Vagina (tissue), 2 donors: ENCODE measurements at regions not wholly inside any gene's neighbourhood (a gene's known extent, or its start where the extent isn't known, plus 50 kb on each side); places are given as distances from the start of the nearest gene placed in this dataset.

Source experiments
- DNase-seq, 2 donors: peaks; one replicate each; pipeline ENCODE4 v3.0.0-alpha.2; 2017; ENCODE audit errors: extremely low spot score in 2 of 2
- H3K27ac ChIP-seq: fragments of 200-600 bp; sonication (generic); one replicate; pipeline ENCODE4 v1.5.1; 2019
- H3K27me3 ChIP-seq: fragments of 200-600 bp; sonication (generic); one replicate; pipeline ENCODE4 v1.5.1; 2019
- H3K36me3 ChIP-seq, 2 donors: fragments of 200-600 bp; sonication (generic); one replicate each; pipeline ENCODE4 v1.5.1; 2017 to 2019
- H3K4me1 ChIP-seq: fragments of 200-600 bp; sonication (generic); one replicate; pipeline ENCODE4 v1.5.1; 2019
- H3K4me3 ChIP-seq, 2 donors: fragments of 200-600 bp; sonication (generic); 1 replicate in 1 of 2; 2 replicates in 1 of 2; pipeline ENCODE4 v1.5.1; 2016 to 2019
- H3K9me3 ChIP-seq: fragments of 200-600 bp; sonication (generic); one replicate; pipeline ENCODE4 v1.5.1; 2019
- CTCF ChIP-seq, 3 experiments: fragments of 450-650 bp in 2 of 3; fragments of 200-600 bp in 1 of 3; sonication (generic) in 1 of 3; IDR thresholded peaks; one replicate each; pipeline ENCODE4 v1.5.1; 2017 to 2019; ENCODE audit warnings: antibody characterized with exemption in 3 of 3, mild to moderate bottlenecking in 2 of 3, moderate library complexity in 2 of 3
- POLR2A ChIP-seq, 2 donors: fragments of 450-650 bp; IDR thresholded peaks; one replicate each; pipeline ENCODE4 v1.6.1; 2017; ENCODE audit warnings: antibody characterized with exemption in 2 of 2, mild to moderate bottlenecking in 2 of 2, moderate library complexity in 2 of 2
- POLR2AphosphoS5 ChIP-seq, 2 donors: sonication (generic); formaldehyde crosslinking; IDR thresholded peaks; one replicate each; pipeline ENCODE4 v1.9.0; 2017; ENCODE audit warnings: antibody characterized with exemption in 2 of 2, mild to moderate bottlenecking in 2 of 2, low read depth in 1 of 2; ENCODE audit not compliant: insufficient read depth in 1 of 2
- intact Hi-C: fragments of 100-400 bp; cut with DNase I; formaldehyde crosslinking; loops from one replicate; pipeline ENCODE4 v1.15.1; 2023

GRCh38 chr7:79524048-79524447, 70.6 kb upstream of the MAGI2 start:
- no peaks in the 10 kb centered on the region for H3K4me1 ChIP-seq
- no peaks in the 10 kb centered on the region for H3K9me3 ChIP-seq
- no peaks in the 10 kb centered on the region for H3K36me3 ChIP-seq
- no peak overlapping the region for H3K4me3 ChIP-seq
- DNase-seq, result no peak
- no peaks in the 10 kb centered on the region for H3K27me3 ChIP-seq
- no peak for TF ChIP-seq CTCF (IDR thresholded peaks at IDR 0.05)
- TF ChIP-seq POLR2AphosphoS5 (IDR thresholded peaks at IDR 0.05; ENCODE audit: insufficient read depth in 1 of 2, low read depth in 1 of 2), result no peak
- no peak for TF ChIP-seq POLR2A (IDR thresholded peaks at IDR 0.05)
- intact Hi-C loops, result no loop called here
- H3K27ac ChIP-seq, result no peak overlapping the region

- Histone ChIP-seq H3K4me1 (no peaks in the 10 kb centered on the region), H3K27me3 (no peaks in the 10 kb centered on the region), H3K9me3 (no peaks in the 10 kb centered on the region), H3K4me3 (no peak overlapping the region), H3K27ac (no peak overlapping the region), H3K36me3 (no peaks in the 10 kb centered on the region)
- no peak for DNase-seq
- TF ChIP-seq POLR2A (IDR thresholded peaks at IDR 0.05) (no peak), CTCF (IDR thresholded peaks at IDR 0.05) (no peak), POLR2AphosphoS5 (IDR thresholded peaks at IDR 0.05; ENCODE audit: insufficient read depth in 1 of 2, low read depth in 1 of 2) (no peak)
- intact Hi-C loops, result no loop called here
These were observed 70.0 kb upstream of the MAGI2 start for GRCh38 chr7:79523436-79523835.

GRCh38 chr7:79520543-79520942, 67.1 kb upstream of the MAGI2 start:
- Histone ChIP-seq H3K27me3 (no peaks in the 10 kb centered on the region), H3K4me1 (no peaks in the 10 kb centered on the region), H3K36me3 (no peaks in the 10 kb centered on the region), H3K4me3 (no peak overlapping the region), H3K9me3 (no peaks in the 10 kb centered on the region), H3K27ac (no peak overlapping the region)
- no peak for TF ChIP-seq CTCF (IDR thresholded peaks at IDR 0.05)
- TF ChIP-seq POLR2AphosphoS5 (IDR thresholded peaks at IDR 0.05; ENCODE audit: insufficient read depth in 1 of 2, low read depth in 1 of 2), result no peak
- no peak for TF ChIP-seq POLR2A (IDR thresholded peaks at IDR 0.05)
- intact Hi-C loops, result no loop called here
- no peak for DNase-seq

- Histone ChIP-seq H3K4me3 (no peak overlapping the region), H3K27ac (no peak overlapping the region), H3K27me3 (no peaks in the 10 kb centered on the region), H3K36me3 (no peaks in the 10 kb centered on the region), H3K4me1 (no peaks in the 10 kb centered on the region), H3K9me3 (no peaks in the 10 kb centered on the region)
- TF ChIP-seq CTCF (IDR thresholded peaks at IDR 0.05) (no peak), POLR2AphosphoS5 (IDR thresholded peaks at IDR 0.05; ENCODE audit: insufficient read depth in 1 of 2, low read depth in 1 of 2) (no peak), POLR2A (IDR thresholded peaks at IDR 0.05) (no peak)
- DNase-seq, result no peak
- intact Hi-C loops, result loop anchor here (10.0 kb wide), 1 partner anchor 399 kb away; no protein-coding TSS in a partner anchor
These were observed 61.9 kb upstream of the MAGI2 start for GRCh38 chr7:79515358-79515757.

GRCh38 chr7:79513261-79513660, 59.8 kb upstream of the MAGI2 start:
- Histone ChIP-seq H3K9me3 (no peaks in the 10 kb centered on the region), H3K36me3 (no peaks in the 10 kb centered on the region), H3K4me1 (no peaks in the 10 kb centered on the region), H3K4me3 (no peak overlapping the region), H3K27me3 (no peaks in the 10 kb centered on the region), H3K27ac (no peak overlapping the region)
- TF ChIP-seq CTCF (IDR thresholded peaks at IDR 0.05) (no peak), POLR2AphosphoS5 (IDR thresholded peaks at IDR 0.05; ENCODE audit: insufficient read depth in 1 of 2, low read depth in 1 of 2) (no peak), POLR2A (IDR thresholded peaks at IDR 0.05) (no peak)
- intact Hi-C loops, result loop anchor here (10.0 kb wide), 1 partner anchor 402 kb away; no protein-coding TSS in a partner anchor
- no peak for DNase-seq
